Upper lobe of left lung (tissue), 6 donors: ENCODE measurements at regions not wholly inside any gene's neighbourhood (a gene's known extent, or its start where the extent isn't known, plus 50 kb on each side); places are given as distances from the start of the nearest gene placed in this dataset.

Experiments used
- ATAC-seq, 2 donors: fragments of 200-7000 bp; cut with Tn5 transposase; one replicate each; pipeline ENCODE4 v1.9.1; 2022; ENCODE audit warnings: mild to moderate bottlenecking in 2 of 2, moderate library complexity in 2 of 2; ENCODE audit not compliant: low FRiP score in 2 of 2
- DNase-seq, 2 donors: peaks; one replicate each; pipeline ENCODE4 v3.0.0-alpha.2; 2019 to 2020
- H3K27ac ChIP-seq, 4 donors: fragments of 200-600 bp; sonication (generic); one replicate each; pipeline ENCODE4 v1.5.1; 2016 to 2019
- H3K27me3 ChIP-seq, 4 donors: fragments of 200-600 bp; sonication (generic); one replicate each; pipeline ENCODE4 v1.5.1; 2017 to 2019
- H3K36me3 ChIP-seq, 4 donors: fragments of 200-600 bp; sonication (generic); one replicate each; pipeline ENCODE4 v1.5.1; 2016 to 2019
- H3K4me1 ChIP-seq, 4 donors: fragments of 200-600 bp; sonication (generic); one replicate each; pipeline ENCODE4 v1.5.1; 2018 to 2019
- H3K4me3 ChIP-seq, 4 donors: fragments of 200-600 bp; sonication (generic); one replicate each; pipeline ENCODE4 v1.5.1; 2017 to 2019; ENCODE audit warnings: mild to moderate bottlenecking in 2 of 4, moderate library complexity in 1 of 4
- H3K9me3 ChIP-seq, 4 donors: fragments of 200-600 bp; sonication (generic); one replicate each; pipeline ENCODE4 v1.5.1; 2018 to 2019
- CTCF ChIP-seq, 6 experiments: fragments of 450-650 bp in 4 of 6; fragments of 200-600 bp in 2 of 6; sonication (generic) in 2 of 6; IDR thresholded peaks; one replicate each; pipeline ENCODE4 v1.5.1; 2016 to 2019; ENCODE audit warnings: antibody characterized with exemption in 6 of 6
- EP300 ChIP-seq, 4 donors: sonication (generic); formaldehyde crosslinking; IDR thresholded peaks; one replicate each; pipeline ENCODE4 v1.5.1; 2017; ENCODE audit warnings: antibody characterized with exemption in 4 of 4, control low read depth in 2 of 4
- POLR2A ChIP-seq, 4 donors: fragments of 450-650 bp; IDR thresholded peaks; one replicate each; pipeline ENCODE4 v1.5.1; 2016 to 2017; ENCODE audit warnings: antibody characterized with exemption in 4 of 4, mild to moderate bottlenecking in 2 of 4
- POLR2AphosphoS5 ChIP-seq, 2 donors: sonication (generic); formaldehyde crosslinking; IDR thresholded peaks; one replicate each; pipeline ENCODE4 v1.5.1; 2017; ENCODE audit warnings: antibody characterized with exemption in 2 of 2
- WGBS, 2 donors: methylation state at CpG; one replicate each; pipeline ENCODE4 v1.1.5; 2017 to 2018; 5-methylcytosine and 5-hydroxymethylcytosine counted together
- donor health status: DM: no; HTN: no; CAD: no; lungs with moderate emphysema.
- donor health status: DM: no; HTN: yes; CAD: no; lungs with severe emphysema.

GRCh38 chr2:226176283-226176984 is 623.2 kb downstream of the IRS1 start:
- DNase-seq, result no peak
- Histone ChIP-seq H3K4me3 (no peak overlapping the region), H3K9me3 (peaks cover 5 to 15% (median 8%) of the 10 kb centered on the region in 4 donors), H3K27ac (no peak overlapping the region), H3K27me3 (no peaks in the 10 kb centered on the region), H3K36me3 (no peaks in the 10 kb centered on the region), H3K4me1 (no peaks in the 10 kb centered on the region)
- no peak for ATAC-seq
- WGBS, 2 donors, result 65 to 69% methylated on average over 3 of the region's 3 CpGs
- TF ChIP-seq POLR2AphosphoS5 (IDR thresholded peaks at IDR 0.05) (no peak), CTCF (IDR thresholded peaks at IDR 0.05) (no peak), EP300 (IDR thresholded peaks at IDR 0.05) (no peak), POLR2A (IDR thresholded peaks at IDR 0.05) (no peak)

GRCh38 chr2:226174390-226174789 is 625.2 kb downstream of the IRS1 start:
- ATAC-seq, result no peak
- H3K27me3 ChIP-seq, result no peaks in the 10 kb centered on the region
- 90 to 91% methylated on average over 1 of the region's 1 CpG for WGBS, 2 donors
- H3K36me3 ChIP-seq, result no peaks in the 10 kb centered on the region
- no peak overlapping the region for H3K4me3 ChIP-seq
- no peak for DNase-seq
- no peaks in the 10 kb centered on the region for H3K4me1 ChIP-seq
- TF ChIP-seq CTCF (IDR thresholded peaks at IDR 0.05), result no peak
- TF ChIP-seq POLR2AphosphoS5 (IDR thresholded peaks at IDR 0.05), result no peak
- no peak for TF ChIP-seq EP300 (IDR thresholded peaks at IDR 0.05)
- no peak for TF ChIP-seq POLR2A (IDR thresholded peaks at IDR 0.05)
- H3K27ac ChIP-seq, result no peak overlapping the region
- H3K9me3 ChIP-seq, result peaks cover 5 to 15% (median 8%) of the 10 kb centered on the region in 4 donors

- H3K4me3 ChIP-seq, result no peak overlapping the region
Measured at GRCh38 chr2:226172939-226173338, 626.7 kb downstream of the IRS1 start.

GRCh38 chr2:226172309-226172708 is 627.3 kb downstream of the IRS1 start:
- Histone ChIP-seq H3K27me3 (no peaks in the 10 kb centered on the region), H3K4me3 (no peak overlapping the region), H3K9me3 (peaks cover 0 to 7% (median under 1%) of the 10 kb centered on the region in 4 donors), H3K36me3 (no peaks in the 10 kb centered on the region), H3K4me1 (no peaks in the 10 kb centered on the region), H3K27ac (no peak overlapping the region)
- WGBS, 2 donors, result 90 to 91% methylated on average over 4 of the region's 4 CpGs
- DNase-seq, result no peak
- TF ChIP-seq EP300 (IDR thresholded peaks at IDR 0.05), result no peak
- no peak for ATAC-seq

More at GRCh38 chr2:226172939-226173338, 626.7 kb downstream of the IRS1 start:
- peaks cover 0 to 13% (median 5%) of the 10 kb centered on the region in 4 donors for H3K9me3 ChIP-seq
- no peak for TF ChIP-seq POLR2A (IDR thresholded peaks at IDR 0.05)
- TF ChIP-seq POLR2AphosphoS5 (IDR thresholded peaks at IDR 0.05), result no peak
- no peak for TF ChIP-seq EP300 (IDR thresholded peaks at IDR 0.05)
- no peak for TF ChIP-seq CTCF (IDR thresholded peaks at IDR 0.05)
- DNase-seq, result no peak
- no peaks in the 10 kb centered on the region for H3K36me3 ChIP-seq
- H3K27me3 ChIP-seq, result no peaks in the 10 kb centered on the region
- 66 to 78% methylated on average over 4 of the region's 4 CpGs for WGBS, 2 donors
- H3K27ac ChIP-seq, result no peak overlapping the region
- H3K4me1 ChIP-seq, result no peaks in the 10 kb centered on the region
- no peak for ATAC-seq

GRCh38 chr2:226169751-226170581 is 629.7 kb downstream of the IRS1 start:
- DNase-seq (no peak), ATAC-seq (no peak)
- TF ChIP-seq POLR2A (IDR thresholded peaks at IDR 0.05) (no peak), CTCF (IDR thresholded peaks at IDR 0.05) (no peak), EP300 (IDR thresholded peaks at IDR 0.05) (no peak), POLR2AphosphoS5 (IDR thresholded peaks at IDR 0.05) (no peak)
- Histone ChIP-seq H3K9me3 (no peaks in the 10 kb centered on the region), H3K4me1 (no peaks in the 10 kb centered on the region), H3K36me3 (no peaks in the 10 kb centered on the region), H3K27me3 (no peaks in the 10 kb centered on the region), H3K27ac (no peak overlapping the region), H3K4me3 (no peak overlapping the region)
- WGBS, 2 donors, result 87 to 91% methylated on average over 4 of the region's 4 CpGs
